ENCODE measurements at regions not wholly inside any gene's neighbourhood (a gene's known extent, or its start where the extent isn't known, plus 50 kb on each side); places are given as distances from the start of the nearest gene placed in this dataset.

DNA sequence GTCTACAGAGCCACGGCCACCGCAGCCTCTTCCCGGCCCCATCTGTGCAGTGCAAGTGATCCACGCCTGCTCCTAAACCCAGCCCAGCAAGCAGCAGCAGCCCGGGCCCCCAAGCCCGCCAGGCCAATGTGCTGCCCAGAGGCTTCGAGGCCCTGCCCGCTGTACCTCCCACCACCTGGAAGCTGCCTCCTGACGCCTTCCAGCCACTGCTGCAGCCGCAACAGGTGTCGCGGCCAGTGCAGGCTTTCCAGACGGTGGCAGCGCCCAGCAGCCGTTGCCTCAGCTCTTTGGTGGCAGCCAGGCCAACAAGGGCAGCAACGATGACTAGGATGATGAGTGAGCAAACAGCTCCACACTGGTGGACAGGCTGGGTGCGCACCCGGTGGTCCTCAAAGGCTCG lies 50.2 kb upstream of the TPM4 start:
- Histone ChIP-seq H2AK5ac (ENCODE audit: low read depth, low read length) (no peak overlapping the region), H3K23me2 (ENCODE audit: low read depth, low read length) (no peaks in the 10 kb centered on the region), H3K4me3 (ENCODE audit: extremely low read depth in 1 of 4, insufficient read depth in 2 of 4, low read depth in 3 of 4, low read length in 4 of 4) (no peak overlapping the region), H3K4ac (replicated peaks; ENCODE audit: insufficient read length, low read depth, low read length) (no peak overlapping the region), H3K27ac (ENCODE audit: low read depth, low read length) (no peak overlapping the region), H4K91ac (replicated peaks; ENCODE audit: insufficient read length, low read length) (no peak overlapping the region), H3K56ac (replicated peaks; ENCODE audit: insufficient read length, low read depth, low read length) (no peak overlapping the region), H3K79me1 (ENCODE audit: low read depth, low read length) (no peaks in the 10 kb centered on the region), H4K5ac (ENCODE audit: insufficient read length, low read depth, low read length) (no peak overlapping the region), H2BK120ac (replicated peaks; ENCODE audit: low read depth, low read length) (no peak overlapping the region), H2BK20ac (ENCODE audit: low read length) (no peak overlapping the region), H2AFZ (ENCODE audit: low read length) (no peak overlapping the region), H3K18ac (ENCODE audit: extremely low read depth, low read length) (no peak overlapping the region), H2BK15ac (ENCODE audit: low read length) (no peak overlapping the region), H4K20me1 (replicated peaks in 1 of 2; ENCODE audit: control insufficient read depth in 1 of 2, insufficient read depth in 2 of 2, low read length in 2 of 2) (no peaks in the 10 kb centered on the region), H3K14ac (ENCODE audit: insufficient read length) (no peak overlapping the region), H2BK5ac (ENCODE audit: low read depth, low read length) (no peak overlapping the region), H3K9ac (replicated peaks in 1 of 4; ENCODE audit: extremely low read depth in 1 of 4, low read depth in 3 of 4, low read length in 3 of 4) (no peak overlapping the region), H4K8ac (ENCODE audit: extremely low read depth, insufficient read depth, low read length) (no peak overlapping the region; the same call in 1 of the 2 replicates), H3K4me2 (ENCODE audit: insufficient read depth in 1 of 2, low read depth in 2 of 2, low read length in 2 of 2) (no peak overlapping the region), H3K9me3 (ENCODE audit: insufficient read depth in 2 of 2, low read depth in 1 of 2, low read length in 1 of 2) (peaks cover 46 to 75% of the 10 kb centered on the region in 2 experiments), H3K4me1 (replicated peaks in 1 of 4; ENCODE audit: control insufficient read depth in 3 of 4, insufficient read depth in 4 of 4, low read length in 3 of 4) (no peaks in the 10 kb centered on the region), H3K79me2 (ENCODE audit: control insufficient read depth in 1 of 2, insufficient read depth in 2 of 2, low read length in 2 of 2) (no peaks in the 10 kb centered on the region), H2BK12ac (ENCODE audit: low read depth, low read length) (no peak overlapping the region), H3K27me3 (replicated peaks in 1 of 4; ENCODE audit: control insufficient read depth in 3 of 4, extremely low read depth in 1 of 4, insufficient read depth in 3 of 4, low read length in 3 of 4) (no peaks in the 10 kb centered on the region), H3K36me3 (ENCODE audit: control insufficient read depth in 2 of 4, insufficient read depth in 4 of 4, low read length in 3 of 4) (no peaks in the 10 kb centered on the region), H3K23ac (ENCODE audit: insufficient read length) (no peak overlapping the region)
- ChIA-PET POLR2A (ENCODE audit: partially characterized antibody) (no interaction called here), CTCF (ENCODE audit: partially characterized antibody) (interaction anchor here (0.5 kb wide), 1 partner anchor 10 kb away, joined by 3 read pairs; no protein-coding TSS in a partner anchor)
- FAIRE-seq (no peak), DNase-seq (ENCODE audit: low read depth in 1 of 2, low spot score in 2 of 2) (no peak)
- 88% methylated on average over 19 of the region's 19 CpGs; no CpG with 5 or more reads in 1 of the 2 experiments for WGBS, 2 experiments (ENCODE audit: extremely low coverage in 1 of 2, insufficient coverage in 1 of 2, insufficient read length in 1 of 2, insufficient replicate concordance in 2 of 2, low coverage in 1 of 2, low lambda C conversion rate in 2 of 2, missing lambda C conversion rate in 1 of 2)
- TF ChIP-seq CHD1 (IDR thresholded peaks at IDR 0.05; ENCODE audit: low read depth, low read length) (no peak), GABPA (IDR thresholded peaks at IDR 0.05; ENCODE audit: borderline replicate concordance, insufficient read depth, low read length) (no peak)

Measured in H1 (cell line).